ENCODE measurements at regions not wholly inside any gene's neighbourhood (a gene's known extent, or its start where the extent isn't known, plus 50 kb on each side); places are given as distances from the start of the nearest gene placed in this dataset.

DNA sequence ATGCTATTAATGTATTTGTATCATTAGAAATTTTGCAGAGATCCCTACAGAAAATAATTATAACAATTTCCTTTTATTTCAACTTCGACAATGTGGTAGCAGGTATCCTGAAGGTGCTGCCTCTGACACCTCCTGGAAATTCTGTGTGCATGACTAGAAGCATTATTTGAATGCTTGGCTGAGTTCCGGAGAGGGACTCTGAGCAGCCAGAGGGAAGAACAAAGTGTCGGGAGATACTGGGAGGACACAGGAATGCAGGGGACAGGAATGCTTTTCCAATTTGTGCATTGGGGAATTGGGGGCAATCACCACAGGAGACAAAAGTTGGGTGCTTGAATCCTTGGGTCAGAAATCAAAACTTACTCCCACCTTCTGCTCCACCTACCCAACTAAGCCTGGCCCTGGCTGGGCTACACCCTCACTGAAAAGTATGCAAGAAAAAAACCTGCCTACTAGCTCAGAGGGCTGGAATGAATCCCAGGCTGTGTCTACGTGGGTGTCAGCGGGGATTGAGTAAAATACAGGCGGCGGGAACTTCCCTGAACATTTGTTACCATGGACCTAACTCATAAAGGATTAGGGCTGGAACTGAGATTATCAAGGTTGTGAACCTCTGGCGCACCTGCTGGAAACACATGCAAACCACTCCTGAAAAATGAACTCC is 299.3 kb downstream of the SOX11 start:
- no peak for DNase-seq

DNA sequence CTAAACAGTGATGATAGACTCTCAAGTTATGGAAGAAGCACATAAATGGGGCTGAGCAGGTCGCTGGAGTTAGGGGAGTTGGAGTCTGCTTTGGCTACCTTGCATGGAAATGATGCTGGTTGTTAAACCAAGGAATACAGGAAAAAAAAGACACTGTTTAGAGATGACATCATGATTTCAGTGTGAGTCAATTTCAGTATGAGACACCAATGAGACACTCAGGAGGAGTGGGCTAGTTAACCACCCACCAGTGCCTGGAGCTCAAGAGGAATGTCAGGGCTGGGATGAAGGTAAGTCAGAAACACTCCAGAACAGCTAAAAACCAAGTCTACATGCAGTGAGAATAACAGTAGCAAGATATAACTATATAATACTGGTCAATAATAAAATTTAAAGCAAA is 303.6 kb downstream of the SOX11 start:
- no peak for DNase-seq

DNA sequence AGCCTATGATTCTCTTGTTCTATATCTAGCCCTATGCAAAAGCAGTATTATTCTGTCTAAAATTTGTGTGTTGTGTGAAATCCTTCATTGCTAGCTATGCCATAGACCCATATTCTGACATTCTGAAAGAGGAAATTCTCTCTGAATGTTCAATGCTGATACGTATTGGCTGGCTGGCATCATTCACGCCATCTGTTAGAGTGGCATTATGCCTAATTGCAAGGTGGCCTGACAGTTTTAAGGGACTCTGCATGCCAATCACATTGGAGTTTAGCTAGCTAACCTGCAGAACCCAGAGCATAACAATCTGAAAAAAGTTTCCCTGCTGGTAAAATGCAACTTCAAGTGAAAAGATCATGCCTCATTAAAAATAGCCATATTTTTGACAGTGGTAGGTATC is 316.0 kb downstream of the SOX11 start:
- DNase-seq: no peak

DNA sequence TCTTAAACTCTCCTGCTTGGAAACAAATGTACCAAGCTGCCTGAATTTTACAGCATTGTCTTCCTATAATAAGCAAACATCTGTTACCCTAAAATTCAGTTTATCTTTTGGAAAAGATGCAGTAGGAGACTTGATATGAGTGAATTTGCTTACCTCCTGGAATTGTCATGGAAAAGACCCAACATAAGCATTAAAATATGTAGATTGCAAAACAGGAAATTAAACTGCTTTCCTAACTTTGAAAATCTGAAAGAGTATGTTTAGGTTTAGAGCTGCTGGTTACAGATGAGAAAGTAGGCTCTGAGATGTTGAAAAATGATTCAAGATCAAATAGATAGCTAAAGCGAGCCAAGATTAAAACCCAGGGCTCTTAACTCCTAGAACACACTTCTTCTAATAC is 316.5 kb downstream of the SOX11 start:
- no peak for DNase-seq

DNA sequence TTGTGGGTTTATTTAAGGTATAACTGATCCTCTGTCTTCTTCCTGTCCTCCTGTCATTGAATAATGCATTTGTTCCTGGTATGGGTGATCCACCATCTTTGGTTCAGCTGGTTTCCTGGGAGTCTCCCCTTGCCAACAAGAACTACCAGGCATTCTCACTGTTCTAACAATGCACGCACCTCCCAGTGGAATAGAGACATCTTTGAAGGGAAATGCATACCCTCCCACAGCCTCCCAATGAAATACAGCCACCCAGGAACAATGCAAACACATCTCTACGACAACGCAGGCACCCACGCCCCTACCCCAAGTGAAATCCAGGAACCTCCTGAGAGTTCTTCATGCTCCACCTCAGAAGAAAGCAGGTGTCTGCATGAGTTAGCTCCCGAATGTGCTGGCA is 318.0 kb downstream of the SOX11 start:
- DNase-seq: no peak

DNA sequence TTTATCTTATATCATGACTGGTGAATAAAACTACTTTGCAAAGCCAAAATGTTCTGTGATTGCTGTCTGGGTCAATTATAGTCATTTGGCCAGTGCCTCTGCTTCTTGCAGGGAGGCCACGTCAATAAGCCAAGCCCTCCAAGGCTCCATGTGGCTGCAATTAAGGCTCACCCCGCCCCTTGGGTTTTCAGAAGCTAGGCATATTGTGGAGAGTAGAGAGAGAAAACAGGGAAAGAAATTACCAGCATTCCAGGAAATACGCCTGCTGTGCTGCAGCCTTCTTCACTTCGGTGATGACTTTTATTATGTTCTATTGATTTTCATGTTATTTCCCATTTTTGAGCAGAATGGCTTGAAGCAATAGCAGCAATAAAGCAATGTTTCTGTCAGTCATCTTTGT is 319.7 kb downstream of the SOX11 start:
- no peak for DNase-seq

DNA sequence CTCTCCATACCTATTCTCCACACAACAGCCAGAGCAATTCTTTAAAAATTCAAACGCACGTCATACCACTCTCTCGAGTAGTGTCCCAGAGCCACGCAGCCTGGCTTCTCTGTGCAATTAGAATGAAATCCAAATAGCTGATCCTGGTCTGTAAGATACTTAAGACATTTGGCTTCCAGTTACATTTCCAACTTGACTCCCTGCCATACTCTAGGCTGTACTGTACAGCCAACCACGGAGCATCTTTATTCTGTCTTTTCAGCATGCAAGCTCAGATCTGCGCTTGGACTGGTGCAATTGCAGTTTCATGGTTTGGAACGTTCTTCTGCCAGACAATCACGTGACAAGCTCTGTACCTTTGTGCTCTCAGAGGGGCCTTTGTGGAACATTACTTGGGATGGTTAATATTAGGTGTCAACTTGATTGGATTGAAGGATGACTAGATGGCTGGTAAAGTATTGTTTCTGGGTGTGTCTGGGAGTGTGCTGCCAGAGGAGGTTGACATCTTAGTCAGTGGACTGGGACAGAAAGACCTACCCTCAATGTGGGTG is 325.6 kb downstream of the SOX11 start:
- DNase-seq: no peak

DNA sequence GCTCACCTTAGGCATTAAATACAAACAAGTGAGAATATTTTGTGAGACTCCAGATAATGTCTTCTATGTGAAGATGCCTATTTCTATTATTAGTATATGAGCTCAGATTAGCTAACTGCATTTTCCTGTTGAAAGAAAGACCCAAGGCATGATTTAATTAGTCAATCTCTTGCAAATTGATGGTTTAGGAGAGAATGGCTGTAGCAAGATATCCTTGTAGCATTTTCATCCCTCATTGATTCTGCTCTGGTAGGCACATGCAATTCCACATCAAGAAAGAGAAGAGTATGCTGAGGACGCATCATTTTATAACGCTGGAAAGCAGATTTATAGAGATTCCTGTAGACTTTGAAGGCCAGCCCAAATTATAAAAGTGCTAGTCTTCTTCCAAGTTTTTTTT is 332.0 kb downstream of the SOX11 start:
- no peak for DNase-seq

DNA sequence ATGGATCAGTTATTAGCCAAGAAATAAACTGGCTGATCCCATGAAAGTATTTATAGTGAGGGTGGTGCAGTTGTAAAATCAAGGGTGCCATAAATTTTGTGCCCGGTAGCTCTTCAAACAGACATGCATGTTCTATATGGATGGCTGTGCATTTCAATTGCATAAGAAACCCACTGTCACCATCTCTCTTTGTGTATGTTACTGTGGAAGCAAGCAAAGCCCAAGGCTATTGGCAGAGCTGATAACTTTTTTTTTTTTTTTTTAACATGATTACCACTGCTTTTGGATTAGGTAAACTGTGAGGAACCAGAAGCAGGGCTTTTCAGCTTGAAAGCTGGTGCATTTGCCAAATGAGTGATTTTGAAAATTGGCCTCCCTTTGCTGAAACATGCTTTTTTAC is 332.6 kb downstream of the SOX11 start:
- DNase-seq: no peak

DNA sequence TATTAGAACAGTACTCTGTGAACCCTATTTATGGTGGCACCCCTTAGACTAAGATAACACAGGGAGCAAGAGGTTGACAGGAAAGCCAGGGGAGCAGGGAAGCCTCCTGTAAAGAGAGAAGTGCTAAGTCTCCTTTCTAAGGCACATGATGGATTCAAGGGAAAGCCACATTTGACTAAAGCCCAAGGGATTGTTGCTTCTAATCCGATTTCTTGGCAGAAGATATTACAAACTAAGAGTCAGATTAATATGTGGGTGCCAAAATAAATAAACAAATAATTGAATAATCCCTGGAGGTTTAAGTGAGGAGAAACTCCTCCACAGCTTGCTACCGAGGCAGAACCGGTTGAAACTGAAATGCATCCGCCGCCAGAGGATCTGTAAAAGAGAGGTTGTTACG is 333.2 kb downstream of the SOX11 start:
- DNase-seq: no peak

DNA sequence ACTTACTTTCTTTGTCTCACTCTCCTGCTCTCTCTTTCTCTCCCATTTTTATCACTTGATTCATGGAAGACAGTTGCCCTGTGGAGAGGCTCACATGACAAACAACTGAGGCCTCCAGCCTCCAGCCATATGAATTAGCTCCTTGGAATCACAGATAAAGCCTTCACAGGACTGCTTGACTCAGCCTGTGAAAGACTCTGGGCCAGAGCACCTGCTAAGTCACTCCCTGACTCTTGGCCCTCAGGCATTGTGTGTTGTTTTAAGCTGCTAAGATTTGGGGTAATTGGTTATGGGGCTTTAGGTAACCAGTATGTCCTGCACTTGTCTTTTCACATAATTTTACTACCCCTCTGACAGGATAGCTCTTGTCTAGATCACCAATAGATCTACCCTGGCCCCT is 334.9 kb downstream of the SOX11 start:
- DNase-seq: no peak

DNA sequence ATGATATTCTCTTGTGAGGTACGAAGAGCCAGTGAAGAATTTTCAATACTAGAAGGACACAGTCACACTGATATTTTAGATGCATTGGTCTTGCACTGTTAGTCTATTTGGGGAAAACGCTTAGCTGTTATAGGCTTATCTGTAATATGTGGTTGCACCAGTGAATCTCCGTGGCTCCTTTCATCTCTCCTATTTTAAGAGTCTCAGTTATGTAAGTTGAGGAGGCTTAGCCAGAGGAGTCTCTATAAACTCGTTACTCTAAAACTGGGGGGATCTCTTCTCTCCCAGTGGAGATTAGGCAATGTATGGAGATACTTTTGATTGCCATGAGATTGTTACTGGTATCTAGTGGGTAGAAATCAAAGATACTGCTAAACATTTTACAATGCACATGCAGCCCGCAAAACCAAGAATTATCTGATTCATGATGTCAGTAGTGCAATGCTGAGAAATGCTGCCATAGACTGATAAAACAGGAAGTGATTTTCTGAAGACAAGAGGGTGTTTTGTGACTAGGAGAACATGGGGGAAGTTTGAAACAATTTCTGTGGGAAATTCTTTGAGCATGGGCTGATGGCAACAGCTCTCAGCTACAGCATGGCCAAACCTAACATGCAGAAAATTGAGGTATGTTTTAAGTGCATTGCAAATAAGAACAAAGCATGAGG is 339.1 kb downstream of the SOX11 start:
- no peak for DNase-seq

DNA sequence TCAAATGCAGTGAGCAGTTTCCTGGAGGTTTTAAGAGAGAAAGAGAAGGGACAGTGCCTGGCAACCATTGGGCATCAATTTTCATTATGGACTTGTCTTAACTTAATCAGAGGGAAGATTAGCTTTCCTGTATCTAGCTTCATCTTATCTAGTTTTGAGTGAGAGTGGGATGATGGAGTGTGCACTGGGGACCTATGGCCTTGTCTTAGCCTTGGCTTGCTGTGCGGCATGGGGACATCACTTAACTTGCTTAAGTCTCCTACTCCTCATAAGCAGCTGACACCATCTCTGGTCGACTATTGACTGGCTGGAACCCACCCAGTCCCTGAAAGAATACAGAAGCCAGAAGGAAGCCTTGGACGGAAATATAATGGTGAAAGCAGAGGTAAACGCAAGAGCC is 344.0 kb downstream of the SOX11 start:
- no peak for DNase-seq

DNA sequence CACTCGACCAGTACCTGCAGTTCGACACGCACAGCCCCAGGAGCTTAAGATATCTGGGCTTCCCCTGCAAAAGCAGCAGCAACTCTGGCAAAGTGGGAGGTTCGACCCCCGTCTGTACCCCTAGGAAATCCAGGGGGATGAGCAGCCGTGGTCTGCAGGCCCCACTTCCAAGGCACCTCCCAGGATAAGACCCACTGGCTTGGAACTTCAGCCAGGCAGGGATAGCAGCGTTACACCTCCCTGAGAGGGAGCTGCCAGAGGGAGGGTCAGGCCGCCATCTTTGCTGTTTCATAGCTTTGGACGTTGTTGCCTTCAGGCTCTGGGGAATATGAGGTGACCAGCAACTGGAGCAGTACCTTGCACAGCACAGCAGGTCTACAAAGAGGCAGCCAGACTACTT is 351.1 kb downstream of the SOX11 start:
- DNase-seq: no peak

DNA sequence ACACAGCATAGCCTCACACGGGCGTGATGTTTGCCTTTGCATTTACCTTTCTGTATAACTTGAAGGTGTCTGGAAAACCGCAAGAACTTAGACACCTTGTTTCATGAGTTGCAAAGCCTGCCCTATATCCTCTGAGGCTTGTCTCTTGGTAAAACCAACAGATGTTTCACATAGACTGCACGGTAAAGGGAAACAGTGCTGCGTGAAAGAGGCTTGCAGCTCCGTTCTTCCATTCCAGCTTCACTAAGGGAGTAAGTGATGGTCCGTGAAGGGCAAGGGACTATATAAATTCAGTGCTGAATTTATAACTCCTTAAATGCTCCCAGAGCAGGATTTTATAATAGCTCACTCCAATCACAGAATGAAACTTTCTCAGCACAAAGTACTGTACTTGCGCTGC is 360.5 kb downstream of the SOX11 start:
- no peak for DNase-seq

DNA sequence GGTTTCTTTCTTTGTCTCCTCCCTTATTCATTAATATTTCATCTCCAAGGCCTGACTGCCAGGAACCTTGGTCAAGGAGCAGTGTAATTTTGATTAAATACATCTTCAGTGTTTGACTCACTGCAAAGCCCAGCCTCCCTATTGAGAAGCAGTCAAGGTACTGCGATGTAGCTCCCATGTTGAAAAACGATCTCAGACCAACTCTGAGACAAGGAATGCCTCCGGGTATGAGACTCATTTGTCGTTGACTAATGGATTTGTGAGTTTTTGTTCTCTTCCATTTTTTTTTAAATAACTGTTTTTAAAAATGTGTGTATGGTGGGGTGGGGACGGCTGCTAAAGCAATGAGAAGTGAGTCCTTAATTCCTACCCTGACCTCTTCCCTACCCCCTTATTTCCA is 361.6 kb downstream of the SOX11 start:
- DNase-seq: no peak

DNA sequence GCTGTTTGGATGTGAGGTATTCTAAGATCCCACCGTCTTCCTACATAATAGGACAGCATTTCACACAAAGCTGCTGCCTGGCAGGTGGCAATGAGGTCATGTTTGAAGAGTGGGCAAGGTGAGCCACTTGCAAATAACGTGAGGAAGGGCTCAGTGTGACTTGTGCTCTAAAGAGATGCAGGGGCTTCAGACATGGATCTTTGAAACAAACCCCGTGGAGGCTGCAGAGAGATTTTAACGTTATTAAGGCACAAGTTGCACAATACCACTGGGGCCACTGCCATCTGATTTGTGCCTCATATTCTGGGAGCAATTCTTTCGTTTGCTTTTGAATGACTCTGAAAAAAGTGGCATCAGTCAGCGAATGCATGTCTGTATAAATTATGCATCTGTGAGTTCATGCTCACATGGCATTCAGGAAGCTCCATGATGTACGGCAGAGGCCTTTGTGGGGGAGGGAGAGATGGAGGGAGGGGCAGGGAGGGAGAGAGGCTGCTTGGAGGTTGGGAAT is 362.0 kb downstream of the SOX11 start:
- no peak for DNase-seq

DNA sequence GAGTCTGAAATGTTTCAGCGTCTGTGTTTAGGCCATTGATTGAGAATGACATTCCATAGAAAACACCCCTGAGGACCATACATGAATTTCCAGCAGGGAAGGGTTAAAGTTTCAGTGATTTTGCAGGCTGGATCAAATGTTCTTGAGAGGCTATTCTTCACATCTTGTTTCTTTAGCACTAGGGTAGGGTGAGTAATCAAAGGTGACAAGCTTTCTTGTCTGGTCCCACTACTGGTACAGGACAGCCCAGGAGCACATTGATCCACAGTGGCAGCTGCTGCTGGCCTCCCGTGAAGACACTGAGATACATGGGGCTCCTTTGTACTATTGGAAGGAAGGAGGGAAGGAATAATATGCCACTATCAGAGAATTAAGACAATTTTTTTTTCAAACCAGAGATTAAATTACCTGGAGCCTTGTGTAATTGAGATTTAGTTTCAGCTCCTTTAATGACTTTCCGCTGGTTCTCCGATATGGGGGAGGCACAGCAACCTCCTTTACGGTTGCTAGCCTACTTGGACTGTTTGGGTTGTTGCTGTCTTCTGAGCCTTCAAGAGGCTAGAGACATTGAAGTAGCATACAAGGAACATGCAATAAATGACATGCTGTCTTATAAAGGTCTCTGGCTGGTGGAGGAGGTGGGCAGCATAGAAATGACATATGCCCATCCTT is 368.9 kb downstream of the SOX11 start:
- no peak for DNase-seq

DNA sequence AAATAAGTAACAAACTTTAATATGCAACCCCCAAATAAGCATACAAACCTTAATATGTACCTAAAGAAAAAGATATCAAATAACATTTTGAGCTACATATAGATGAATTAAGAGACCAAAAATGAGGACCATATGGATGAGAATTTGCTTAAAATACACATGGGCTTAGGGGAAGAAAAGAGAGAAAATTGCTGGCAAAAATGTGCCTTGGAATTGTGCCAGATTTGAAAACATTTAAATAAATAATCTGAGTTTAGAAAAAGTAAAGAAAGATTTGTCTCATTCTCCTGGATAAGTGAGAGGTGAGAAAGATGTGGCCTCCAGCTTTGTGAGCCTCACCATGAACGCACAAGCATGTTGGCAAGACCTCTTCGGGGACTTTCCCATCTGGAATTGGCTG is 372.6 kb downstream of the SOX11 start:
- DNase-seq: no peak

DNA sequence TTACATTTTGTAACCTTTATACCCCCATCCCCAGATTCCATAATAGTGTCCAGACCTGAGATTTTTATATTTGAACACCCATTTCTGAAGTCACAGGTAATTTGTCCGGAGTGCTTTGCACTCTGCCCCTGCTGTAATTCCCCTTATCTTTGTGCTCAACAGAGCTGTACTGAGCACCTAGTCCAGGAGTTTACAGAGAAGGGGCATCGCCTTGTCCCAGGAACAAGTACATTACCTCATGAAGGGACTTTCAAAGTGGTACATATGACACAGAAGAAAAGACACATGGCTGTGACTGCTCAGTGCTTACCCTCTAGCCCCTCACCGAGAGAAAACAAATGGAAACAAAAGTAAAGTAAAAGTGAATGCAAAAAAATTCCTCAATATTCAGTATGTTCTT is 373.5 kb downstream of the SOX11 start:
- no peak for DNase-seq

DNA sequence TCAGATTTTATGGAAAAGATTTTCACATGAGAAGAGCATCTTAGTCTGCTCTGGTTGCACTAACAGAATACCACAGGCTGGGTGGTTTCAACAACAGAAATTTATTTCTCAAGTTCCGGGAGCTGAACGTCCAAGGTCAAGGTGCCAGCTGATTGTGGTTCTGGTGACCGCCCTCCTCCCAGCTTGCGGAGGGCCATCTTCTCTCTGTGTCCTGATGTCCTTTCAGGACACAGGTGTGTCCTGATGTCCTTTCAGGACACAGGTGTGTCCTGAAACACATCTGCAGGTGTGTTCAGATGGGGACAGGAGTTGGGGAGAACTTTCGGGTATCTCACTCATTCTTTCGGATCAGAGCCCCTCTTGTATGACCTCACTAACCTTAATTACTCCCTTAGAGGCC is 374.9 kb downstream of the SOX11 start:
- no peak for DNase-seq

DNA sequence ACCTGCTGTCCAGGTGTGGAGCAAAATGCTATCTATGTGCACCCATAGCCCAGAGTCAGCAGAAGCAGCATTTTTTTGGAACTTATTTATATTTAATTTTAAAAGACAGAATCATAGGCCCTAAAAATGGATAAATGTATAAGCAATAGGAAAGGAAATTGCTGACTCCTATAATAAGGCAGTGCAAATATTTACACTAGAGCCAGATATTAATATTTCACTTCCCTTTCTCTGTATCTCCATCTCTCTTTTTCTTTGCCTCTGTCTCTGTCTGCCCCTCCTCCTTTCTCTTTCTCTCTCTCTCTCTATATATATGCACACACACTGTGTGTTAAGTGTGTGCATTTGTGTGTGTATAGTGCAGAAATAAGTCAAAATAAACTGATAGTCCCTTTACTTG is 375.6 kb downstream of the SOX11 start:
- no peak for DNase-seq

DNA sequence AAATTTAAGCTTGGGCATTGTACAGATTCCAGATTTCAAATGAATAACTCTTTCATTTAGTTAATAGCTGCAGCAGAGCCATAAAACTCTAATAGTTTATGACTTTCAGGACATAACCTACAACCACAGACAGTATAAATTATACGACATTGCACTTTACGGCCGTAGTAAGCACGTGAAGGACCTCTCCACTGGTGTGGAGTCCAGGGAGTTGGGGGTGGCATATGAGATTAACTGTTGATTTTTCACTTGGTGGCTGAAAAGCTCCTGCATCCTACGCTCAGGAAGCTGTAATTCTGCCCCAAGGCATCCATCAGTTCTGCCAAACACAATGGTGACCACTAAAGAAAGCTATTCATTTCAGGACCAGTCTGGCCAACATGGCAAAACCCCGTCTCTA is 376.2 kb downstream of the SOX11 start:
- DNase-seq: no peak

DNA sequence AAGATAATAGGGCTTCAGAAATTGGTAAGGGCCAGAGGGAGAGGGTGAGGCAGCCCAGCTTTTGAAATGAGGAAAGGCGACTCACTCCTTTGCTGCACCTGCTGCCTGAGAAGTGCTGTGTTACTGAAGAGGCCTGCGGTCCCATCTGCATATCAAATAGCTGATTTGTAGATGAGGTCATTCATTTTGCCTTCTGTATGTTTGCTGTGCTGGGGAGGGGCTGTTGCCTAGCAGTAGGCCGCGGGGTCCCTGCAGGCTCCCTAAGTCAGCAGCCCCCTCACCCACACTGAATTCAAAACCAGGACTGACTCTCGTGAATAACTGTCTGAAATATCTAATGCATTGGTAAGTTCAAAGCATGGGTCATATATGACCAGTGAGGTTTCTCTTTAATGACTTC is 377.2 kb downstream of the SOX11 start:
- no peak for DNase-seq

Data from activated CD8-positive, alpha-beta memory T cell treated with anti-CD3 and anti-CD28 coated beads for 24 hours (primary cell).